ENCODE measurements at regions not wholly inside any gene's neighbourhood (a gene's known extent, or its start where the extent isn't known, plus 50 kb on each side); places are given as distances from the start of the nearest gene placed in this dataset.
A peak's percentile ranks its signal among the peaks of the same experiment; 100 is the strongest.

DNA sequence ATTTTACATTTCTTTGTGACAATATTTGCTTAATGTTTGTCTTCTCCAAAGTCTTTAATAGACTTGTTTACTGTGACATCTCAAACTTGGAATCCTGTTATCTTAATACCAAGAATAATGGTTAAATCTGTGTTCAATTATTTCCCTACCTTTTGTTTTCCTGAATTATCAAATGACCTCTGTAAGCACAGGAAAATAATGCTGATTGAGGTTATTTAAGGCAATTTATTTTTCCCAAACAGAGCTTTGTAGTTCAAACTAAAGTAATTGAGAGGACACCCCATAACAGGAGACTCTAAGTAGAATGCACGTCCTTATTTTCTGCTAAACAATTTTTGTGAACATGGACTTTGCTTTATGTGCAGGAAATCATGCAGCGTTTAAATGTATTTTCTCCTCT is 195.0 kb downstream of the BTBD3 start:
- in situ Hi-C loops (cut with MboI): no loop called here
- no peaks in the 10 kb centered on the region for H3K4me1 ChIP-seq (replicated peaks in 1 of 2; ENCODE audit: control insufficient read depth in 2 of 2, insufficient read depth in 2 of 2, low read length in 2 of 2)
- intact Hi-C loops (cut with micrococcal nuclease): no loop called here
- WGBS (ENCODE audit: insufficient coverage, low coverage, missing lambda C conversion rate): 0% methylated on average over 2 of the region's 2 CpGs
- H3K4me2 ChIP-seq (ENCODE audit: insufficient read depth, low read length): no peak overlapping the region
- POLR2A ChIA-PET: no interaction called here
- no peaks in the 10 kb centered on the region for H4K20me1 ChIP-seq (replicated peaks; ENCODE audit: control insufficient read depth, insufficient read depth, low read length)
- H2AFZ ChIP-seq (ENCODE audit: low read depth, low read length): no peak overlapping the region
- no TSS peak for BruUV-seq (replicated peaks)
- H3K9ac ChIP-seq (ENCODE audit: insufficient read depth in 1 of 2, low read depth in 2 of 2, low read length in 2 of 2): no peak overlapping the region
- H3K27ac ChIP-seq (ENCODE audit: extremely low read depth, low read depth, low read length): no peak overlapping the region
- no peaks in the 10 kb centered on the region for H3K27me3 ChIP-seq (ENCODE audit: control insufficient read depth in 2 of 2, insufficient read depth in 2 of 2, low read length in 2 of 2)
- H3K4me3 ChIP-seq: no peak overlapping the region
- H3K9me1 ChIP-seq (ENCODE audit: control insufficient read depth, insufficient read depth, low read length): no peaks in the 10 kb centered on the region
- no peaks in the 10 kb centered on the region for H3K79me2 ChIP-seq (ENCODE audit: control insufficient read depth, insufficient read depth, low read length)
- DNase-seq (ENCODE audit: extremely low read depth in 1 of 4, low spot score in 3 of 4): no peak
- ATAC-seq: no peak
- CTCF ChIA-PET (ENCODE audit: low intra/inter-chr PET ratio): no interaction called here
- no peaks in the 10 kb centered on the region for H3K9me3 ChIP-seq (replicated peaks; ENCODE audit: control insufficient read depth, insufficient read depth, low read depth, low read length)
- TF ChIP-seq ZNF316 (IDR thresholded peaks at IDR 0.05) (0 out of 2 replicates have a peak, but pooled peaks have one; percentile 5), KAT7 (CRISPR knock-in tag; IDR thresholded peaks at IDR 0.05; ENCODE audit: borderline replicate concordance) (no peak)
- no peak for FAIRE-seq
- H3K36me3 ChIP-seq (ENCODE audit: control insufficient read depth, insufficient read depth, low read length): no peaks in the 10 kb centered on the region

DNA sequence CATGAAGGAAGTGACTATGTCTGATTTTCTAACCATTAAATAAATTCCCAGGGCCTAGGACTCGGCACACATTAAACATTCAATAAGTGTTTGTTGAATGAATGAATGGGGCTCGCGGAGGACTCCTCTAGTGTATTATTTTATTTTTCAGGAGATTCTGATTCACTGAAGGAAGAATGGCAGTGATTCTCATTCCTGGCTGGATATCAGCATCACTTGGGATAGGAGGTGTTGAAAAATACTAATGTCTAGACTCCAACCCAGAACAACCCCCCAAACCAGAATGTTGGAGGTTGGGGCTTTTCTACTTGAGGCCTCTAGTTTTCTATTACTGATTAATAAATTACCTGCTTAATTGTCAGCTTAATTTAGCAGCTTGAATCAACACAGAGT is 195.4 kb downstream of the BTBD3 start:
- WGBS (ENCODE audit: insufficient coverage, low coverage, missing lambda C conversion rate): 0% methylated on average over 3 of the region's 3 CpGs
- no peaks in the 10 kb centered on the region for H3K9me1 ChIP-seq (ENCODE audit: control insufficient read depth, insufficient read depth, low read length)
- H2AFZ ChIP-seq (ENCODE audit: low read depth, low read length): no peak overlapping the region
- no peak overlapping the region for H3K27ac ChIP-seq (ENCODE audit: extremely low read depth, low read depth, low read length)
- no peaks in the 10 kb centered on the region for H3K9me3 ChIP-seq (replicated peaks; ENCODE audit: control insufficient read depth, insufficient read depth, low read depth, low read length)
- no peak overlapping the region for H3K4me3 ChIP-seq
- H3K4me1 ChIP-seq (replicated peaks in 1 of 2; ENCODE audit: control insufficient read depth in 2 of 2, insufficient read depth in 2 of 2, low read length in 2 of 2): no peaks in the 10 kb centered on the region
- ChIA-PET CTCF (ENCODE audit: low intra/inter-chr PET ratio) (no interaction called here), POLR2A (no interaction called here)
- in situ Hi-C loops (cut with MboI): no loop called here
- intact Hi-C loops (cut with micrococcal nuclease): no loop called here
- no peak for ATAC-seq
- TF ChIP-seq, protein P1, sequence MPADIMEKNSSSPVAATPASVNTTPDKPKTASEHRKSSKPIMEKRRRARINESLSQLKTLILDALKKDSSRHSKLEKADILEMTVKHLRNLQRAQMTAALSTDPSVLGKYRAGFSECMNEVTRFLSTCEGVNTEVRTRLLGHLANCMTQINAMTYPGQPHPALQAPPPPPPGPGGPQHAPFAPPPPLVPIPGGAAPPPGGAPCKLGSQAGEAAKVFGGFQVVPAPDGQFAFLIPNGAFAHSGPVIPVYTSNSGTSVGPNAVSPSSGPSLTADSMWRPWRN (IDR thresholded peaks at IDR 0.05; ENCODE audit: low read depth): no peak
- TF ChIP-seq, protein P2, sequence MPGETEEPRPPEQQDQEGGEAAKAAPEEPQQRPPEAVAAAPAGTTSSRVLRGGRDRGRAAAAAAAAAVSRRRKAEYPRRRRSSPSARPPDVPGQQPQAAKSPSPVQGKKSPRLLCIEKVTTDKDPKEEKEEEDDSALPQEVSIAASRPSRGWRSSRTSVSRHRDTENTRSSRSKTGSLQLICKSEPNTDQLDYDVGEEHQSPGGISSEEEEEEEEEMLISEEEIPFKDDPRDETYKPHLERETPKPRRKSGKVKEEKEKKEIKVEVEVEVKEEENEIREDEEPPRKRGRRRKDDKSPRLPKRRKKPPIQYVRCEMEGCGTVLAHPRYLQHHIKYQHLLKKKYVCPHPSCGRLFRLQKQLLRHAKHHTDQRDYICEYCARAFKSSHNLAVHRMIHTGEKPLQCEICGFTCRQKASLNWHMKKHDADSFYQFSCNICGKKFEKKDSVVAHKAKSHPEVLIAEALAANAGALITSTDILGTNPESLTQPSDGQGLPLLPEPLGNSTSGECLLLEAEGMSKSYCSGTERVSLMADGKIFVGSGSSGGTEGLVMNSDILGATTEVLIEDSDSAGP (CRISPR knock-in tag; IDR thresholded peaks at IDR 0.05): no peak
- TF ChIP-seq ZNF445 (CRISPR knock-in tag; IDR thresholded peaks at IDR 0.05; ENCODE audit: low read depth): no peak
- no peak for TF ChIP-seq ZNF224 (CRISPR knock-in tag; IDR thresholded peaks at IDR 0.05)
- TF ChIP-seq MCM5 (IDR thresholded peaks at IDR 0.05; ENCODE audit: low read depth): no peak
- no peak for TF ChIP-seq KDM1A (IDR thresholded peaks at IDR 0.05)
- no peak for TF ChIP-seq YBX1 (IDR thresholded peaks at IDR 0.05)
- TF ChIP-seq MTA1 (IDR thresholded peaks at IDR 0.05; ENCODE audit: borderline replicate concordance): no peak
- TF ChIP-seq, protein P3, sequence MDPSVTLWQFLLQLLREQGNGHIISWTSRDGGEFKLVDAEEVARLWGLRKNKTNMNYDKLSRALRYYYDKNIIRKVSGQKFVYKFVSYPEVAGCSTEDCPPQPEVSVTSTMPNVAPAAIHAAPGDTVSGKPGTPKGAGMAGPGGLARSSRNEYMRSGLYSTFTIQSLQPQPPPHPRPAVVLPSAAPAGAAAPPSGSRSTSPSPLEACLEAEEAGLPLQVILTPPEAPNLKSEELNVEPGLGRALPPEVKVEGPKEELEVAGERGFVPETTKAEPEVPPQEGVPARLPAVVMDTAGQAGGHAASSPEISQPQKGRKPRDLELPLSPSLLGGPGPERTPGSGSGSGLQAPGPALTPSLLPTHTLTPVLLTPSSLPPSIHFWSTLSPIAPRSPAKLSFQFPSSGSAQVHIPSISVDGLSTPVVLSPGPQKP (CRISPR knock-in tag; IDR thresholded peaks at IDR 0.05): no peak
- no peak overlapping the region for H3K4me2 ChIP-seq (ENCODE audit: insufficient read depth, low read length)
- no peak overlapping the region for H3K9ac ChIP-seq (ENCODE audit: insufficient read depth in 1 of 2, low read depth in 2 of 2, low read length in 2 of 2)
- no TSS peak for BruUV-seq (replicated peaks)
- no peaks in the 10 kb centered on the region for H3K79me2 ChIP-seq (ENCODE audit: control insufficient read depth, insufficient read depth, low read length)
- no peaks in the 10 kb centered on the region for H3K36me3 ChIP-seq (ENCODE audit: control insufficient read depth, insufficient read depth, low read length)
- FAIRE-seq: no peak
- DNase-seq (ENCODE audit: extremely low read depth in 1 of 4, low spot score in 3 of 4): no peak
- H3K27me3 ChIP-seq (ENCODE audit: control insufficient read depth in 2 of 2, insufficient read depth in 2 of 2, low read length in 2 of 2): no peaks in the 10 kb centered on the region
- H4K20me1 ChIP-seq (replicated peaks; ENCODE audit: control insufficient read depth, insufficient read depth, low read length): no peaks in the 10 kb centered on the region
